ENCODE measurements at regions not wholly inside any gene's neighbourhood (a gene's known extent, or its start where the extent isn't known, plus 50 kb on each side); places are given as distances from the start of the nearest gene placed in this dataset. TPM values are rescaled to one million over a fixed set of nuclear protein-coding genes. Genes with fewer than 3 reads are reported as not detected.

DNA sequence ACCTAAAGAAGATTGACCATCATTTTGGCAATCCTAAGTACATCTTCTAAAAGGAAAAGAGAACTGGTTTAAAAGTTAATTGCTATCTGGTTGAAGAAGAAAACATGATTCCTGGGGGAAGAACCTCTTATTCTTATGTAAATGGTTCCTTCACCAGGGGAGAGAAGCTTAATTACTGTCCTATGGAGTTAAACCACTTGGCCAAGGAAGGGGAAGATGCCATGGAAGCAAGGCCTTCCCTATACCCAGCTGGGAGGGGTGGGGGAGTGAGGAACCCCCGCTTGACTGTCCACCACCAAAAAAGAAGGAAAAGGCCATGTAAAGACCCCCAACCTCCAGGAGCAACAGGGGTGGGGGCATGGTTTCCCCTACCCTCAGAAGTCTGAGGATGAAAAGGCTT, 962.1 kb downstream of the GRIK2 start:
- no peaks in the 10 kb centered on the region for H3K4me1 ChIP-seq (ENCODE audit: insufficient read depth)
- WGBS = 86% methylated on average over 1 of the region's 1 CpG
- no peak overlapping the region for H3K27ac ChIP-seq (ENCODE audit: low read depth)
- no peak for DNase-seq (ENCODE audit: extremely low spot score)
- no peak overlapping the region for H3K4me3 ChIP-seq (ENCODE audit: low read depth, low read length)
- H3K36me3 ChIP-seq (ENCODE audit: insufficient read depth) = no peaks in the 10 kb centered on the region

DNA sequence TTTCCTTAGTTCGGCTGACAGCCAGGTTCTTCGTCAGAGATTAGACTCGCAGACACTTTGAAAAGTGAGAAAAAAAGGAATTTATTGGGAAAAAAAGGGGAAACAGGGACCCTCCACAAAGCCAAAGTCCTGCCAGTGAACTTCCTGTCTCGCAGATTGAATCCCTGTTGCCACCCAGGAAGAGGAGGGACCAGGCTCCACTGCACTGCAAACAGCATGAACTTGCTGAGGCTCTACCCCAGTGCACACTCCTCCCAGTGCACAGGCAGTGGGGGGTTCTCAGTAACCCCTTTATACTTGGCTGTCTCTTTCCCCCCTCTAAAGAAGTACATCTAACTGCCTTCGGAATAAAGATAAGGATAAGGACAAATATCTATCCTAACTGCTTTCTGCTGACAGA, 959.0 kb downstream of the GRIK2 start:
- Histone ChIP-seq H3K27ac (ENCODE audit: low read depth) (no peak overlapping the region), H3K4me1 (ENCODE audit: insufficient read depth) (no peaks in the 10 kb centered on the region), H3K4me3 (ENCODE audit: low read depth, low read length) (no peak overlapping the region), H3K36me3 (ENCODE audit: insufficient read depth) (no peaks in the 10 kb centered on the region)
- WGBS = 70% methylated on average over 5 of the region's 5 CpGs
- no peak for DNase-seq (ENCODE audit: extremely low spot score)

DNA sequence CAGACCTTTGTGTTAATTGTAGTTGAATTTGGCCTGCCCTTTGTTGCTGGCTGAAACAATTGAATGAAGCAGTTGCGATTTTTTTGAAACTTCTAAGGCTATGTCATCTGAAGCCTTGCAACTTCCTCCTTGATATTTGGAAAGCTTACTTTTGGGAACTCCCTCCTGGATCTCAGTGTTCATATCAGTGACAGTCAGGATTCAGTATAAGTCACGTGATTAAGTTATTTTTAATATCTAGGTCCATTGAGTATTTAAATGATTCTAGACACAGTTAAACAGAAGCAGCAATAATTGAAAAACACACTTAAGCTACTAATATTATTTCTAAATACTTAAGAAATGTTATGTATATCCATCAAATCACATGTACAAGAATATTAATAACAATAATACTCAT, 951.3 kb downstream of the GRIK2 start:
- no peak for DNase-seq (ENCODE audit: extremely low spot score)
- 83% methylated on average over 2 of the region's 2 CpGs for WGBS
- Histone ChIP-seq H3K4me3 (ENCODE audit: low read depth, low read length) (no peak overlapping the region), H3K36me3 (ENCODE audit: insufficient read depth) (no peaks in the 10 kb centered on the region), H3K4me1 (ENCODE audit: insufficient read depth) (no peaks in the 10 kb centered on the region), H3K27ac (ENCODE audit: low read depth) (no peak overlapping the region)

- 42% methylated on average over 4 of the region's 4 CpGs for WGBS
- Histone ChIP-seq H3K36me3 (ENCODE audit: insufficient read depth) (no peaks in the 10 kb centered on the region), H3K4me3 (ENCODE audit: low read depth, low read length) (no peak overlapping the region), H3K4me1 (ENCODE audit: insufficient read depth) (no peaks in the 10 kb centered on the region), H3K27ac (ENCODE audit: low read depth) (no peak overlapping the region)
- DNase-seq (ENCODE audit: extremely low spot score) = no peak
Observed at GRCh38 chr6:102340311-102340710, 946.8 kb downstream of the GRIK2 start.

DNA sequence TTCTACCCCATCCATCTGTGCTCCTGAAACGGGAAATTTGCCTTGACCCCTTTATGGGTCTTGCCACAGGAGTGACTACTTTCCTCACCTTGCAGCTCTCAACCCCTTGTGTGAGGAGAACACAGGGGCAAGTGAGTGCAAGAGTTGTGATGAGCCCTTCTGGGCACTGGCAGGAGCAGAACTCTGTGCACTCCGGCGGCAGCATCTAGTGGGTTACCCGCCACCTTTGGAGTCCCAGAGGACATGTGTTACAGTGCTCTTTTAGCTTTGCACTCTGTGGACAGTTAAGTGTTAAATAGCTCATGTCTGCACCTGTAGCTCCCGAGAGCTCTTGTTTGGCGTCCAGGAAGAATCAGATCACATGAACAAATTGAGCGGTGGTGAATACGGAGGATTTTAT, 940.2 kb downstream of the GRIK2 start:
- 91% methylated on average over 8 of the region's 8 CpGs for WGBS
- Histone ChIP-seq H3K4me1 (ENCODE audit: insufficient read depth) (no peaks in the 10 kb centered on the region), H3K4me3 (ENCODE audit: low read depth, low read length) (no peak overlapping the region), H3K27ac (ENCODE audit: low read depth) (no peak overlapping the region), H3K36me3 (ENCODE audit: insufficient read depth) (no peaks in the 10 kb centered on the region)
- DNase-seq (ENCODE audit: extremely low spot score) = no peak

GRCh38 chr6:102327697-102328225, 934.3 kb downstream of the GRIK2 start:
- DNase-seq (ENCODE audit: extremely low spot score) = no peak
- Histone ChIP-seq H3K27ac (ENCODE audit: low read depth) (no peak overlapping the region), H3K36me3 (ENCODE audit: insufficient read depth) (no peaks in the 10 kb centered on the region), H3K4me3 (ENCODE audit: low read depth, low read length) (no peak overlapping the region), H3K4me1 (ENCODE audit: insufficient read depth) (no peaks in the 10 kb centered on the region)
- WGBS = 81% methylated on average over 4 of the region's 4 CpGs

DNA sequence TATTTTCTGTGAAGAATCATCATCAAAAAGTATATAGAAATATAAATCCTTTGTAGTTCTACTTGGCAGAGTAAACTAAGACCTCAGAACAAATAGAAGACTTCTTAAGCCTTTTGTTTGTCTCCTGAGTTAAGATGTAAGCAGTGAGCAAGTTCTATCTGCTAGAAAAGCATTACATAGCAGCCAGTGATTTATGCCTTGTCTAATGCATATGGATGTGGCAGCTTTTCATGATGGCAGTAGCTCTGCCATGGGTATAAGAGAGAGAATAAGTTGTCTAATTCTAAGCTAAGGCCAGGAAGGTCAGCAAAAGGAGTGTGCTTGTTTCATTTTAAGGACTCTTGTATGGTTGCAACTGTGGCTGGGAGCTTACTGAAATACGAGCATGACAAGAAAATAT, 920.2 kb downstream of the GRIK2 start:
- no peaks in the 10 kb centered on the region for H3K36me3 ChIP-seq (ENCODE audit: insufficient read depth)
- no peak for DNase-seq (ENCODE audit: extremely low spot score)
- 56% methylated on average over 1 of the region's 1 CpG for WGBS
- no peak overlapping the region for H3K4me3 ChIP-seq (ENCODE audit: low read depth, low read length)
- no peak overlapping the region for H3K27ac ChIP-seq (ENCODE audit: low read depth)
- H3K4me1 ChIP-seq (ENCODE audit: insufficient read depth) = no peaks in the 10 kb centered on the region

- H3K36me3 ChIP-seq (ENCODE audit: insufficient read depth) = no peaks in the 10 kb centered on the region
- H3K27ac ChIP-seq (ENCODE audit: low read depth) = no peak overlapping the region
- H3K4me3 ChIP-seq (ENCODE audit: low read depth, low read length) = no peak overlapping the region
- H3K4me1 ChIP-seq (ENCODE audit: insufficient read depth) = no peaks in the 10 kb centered on the region
- DNase-seq (ENCODE audit: extremely low spot score) = no peak
- WGBS = 92% methylated on average over 1 of the region's 1 CpG
Observed at GRCh38 chr6:102309700-102310099, 916.2 kb downstream of the GRIK2 start.

DNA sequence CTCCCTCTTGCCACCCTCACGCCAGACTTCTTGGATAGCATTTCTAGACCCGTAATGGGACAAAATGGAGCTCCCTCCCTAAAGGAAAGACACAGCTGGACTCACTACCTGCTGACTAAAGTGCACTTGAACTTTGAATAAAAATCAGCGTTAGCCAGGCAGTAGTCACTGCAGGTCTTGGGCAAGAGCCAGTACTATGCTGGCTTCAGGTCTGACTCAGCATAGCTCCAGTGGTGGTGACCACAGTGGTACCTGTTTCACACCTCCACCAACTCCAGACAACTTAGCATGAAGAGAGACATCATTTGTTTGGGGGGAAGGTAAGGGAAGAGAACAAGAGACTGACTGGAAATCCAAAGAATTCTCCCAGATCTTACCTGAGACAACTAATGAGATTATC, 906.8 kb downstream of the GRIK2 start:
- Histone ChIP-seq H3K27ac (ENCODE audit: low read depth) (no peak overlapping the region), H3K4me1 (ENCODE audit: insufficient read depth) (no peaks in the 10 kb centered on the region), H3K36me3 (ENCODE audit: insufficient read depth) (no peaks in the 10 kb centered on the region), H3K4me3 (ENCODE audit: low read depth, low read length) (no peak overlapping the region)
- WGBS = 89% methylated on average over 3 of the region's 3 CpGs
- no peak for DNase-seq (ENCODE audit: extremely low spot score)

DNA sequence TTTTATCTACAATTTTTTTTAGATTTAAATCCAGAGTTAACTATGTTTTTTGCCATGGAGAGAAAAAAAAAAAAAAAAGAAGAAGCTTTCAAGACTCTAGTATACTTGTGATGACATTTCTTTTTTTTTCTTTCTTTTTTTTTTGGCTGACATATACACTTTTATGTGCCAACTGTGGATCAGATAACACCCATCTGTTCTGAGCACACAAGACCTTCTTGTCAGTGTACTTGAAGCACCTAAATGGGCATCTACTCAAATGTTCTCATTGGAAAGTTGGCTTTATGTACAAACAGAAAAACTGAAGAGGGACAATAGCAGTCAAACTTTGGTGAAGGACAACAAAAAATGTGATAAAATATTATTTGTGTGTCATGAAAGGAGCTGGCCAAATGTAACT, 904.5 kb downstream of the GRIK2 start:
- Histone ChIP-seq H3K27ac (ENCODE audit: low read depth) (no peak overlapping the region), H3K36me3 (ENCODE audit: insufficient read depth) (no peaks in the 10 kb centered on the region), H3K4me3 (ENCODE audit: low read depth, low read length) (no peak overlapping the region), H3K4me1 (ENCODE audit: insufficient read depth) (no peaks in the 10 kb centered on the region)
- DNase-seq (ENCODE audit: extremely low spot score) = no peak

Small RNA genes lying in the stretch of these regions (small RNA-seq; reads per million reads assigned to genes)
- gene RF00438 = not detected
